HepG2 (cell line): ENCODE measurements at regions not wholly inside any gene's neighbourhood (a gene's known extent, or its start where the extent isn't known, plus 50 kb on each side); places are given as distances from the start of the nearest gene placed in this dataset.

Experiments
- ATAC-seq: fragments of 200-7000 bp; cut with Tn5 transposase; 3 replicates; pipeline ENCODE4 v1.9.1; 2020; ENCODE audit warnings: mild to moderate bottlenecking, moderate library complexity
- BruUV-seq: library from RNA; stranded (reverse); fragments of 400-500 nt; replicated peaks from 2 replicates; lab custom pipeline; 2021; lab: Mats Ljungman, UMichigan
- CTCF ChIA-PET: fragments of 300-600 bp; formaldehyde crosslinking; extraction: SDS; loops from one replicate; lab custom pipeline; 2021; ENCODE audit warnings: low total read pairs, inconsistent platforms, low intra/inter-chr PET ratio; lab: Yijun Ruan, JAX
- POLR2A ChIA-PET: fragments of 350-600 bp; sonication (Branson Sonifier 250); formaldehyde crosslinking; loops from one replicate; lab custom pipeline; 2020; ENCODE audit warnings: antibody characterized with exemption, inconsistent platforms; lab: Yijun Ruan, JAX
- DNase-seq: peaks from one replicate; pipeline ENCODE4 v3.0.0-alpha.2; 2015; ENCODE audit warnings: low spot score
- FAIRE-seq: peaks from 3 replicates; lab custom pipeline; 2011; peaks lifted over from hg19 to GRCh38; lab: Jason Lieb, UNC
- H2AFZ ChIP-seq: one replicate; pipeline ENCODE4 v1.6.1; 2011; ENCODE audit warnings: low read length, inconsistent platforms
- H3K27ac ChIP-seq: fragments of 300-600 bp; 3 replicates; pipeline ENCODE4 v1.8.0; 2011; ENCODE audit warnings: mixed run types, mild to moderate bottlenecking, mixed read lengths, low read length, inconsistent platforms; ENCODE audit not compliant: insufficient read depth; ENCODE audit errors: extremely low read length
- H3K27me3 ChIP-seq, 2 experiments: fragments of 200-600 bp in 1 of 2; 2 replicates in 1 of 2; 3 replicates in 1 of 2; pipeline versions ENCODE4 v1.6.0 to v1.8.0; 2011; ENCODE audit warnings: low read length in 2 of 2, mild to moderate bottlenecking in 2 of 2, moderate library complexity in 2 of 2, inconsistent platforms in 1 of 2; ENCODE audit not compliant: insufficient read depth in 2 of 2, control insufficient read depth in 1 of 2
- H3K36me3 ChIP-seq, 2 experiments: fragments of 200-600 bp in 1 of 2; replicated peaks in 1 of 2; 2 replicates in 1 of 2; 3 replicates in 1 of 2; pipeline versions ENCODE4 v1.5.1 to v1.8.0; 2011; ENCODE audit warnings: low read length in 2 of 2, inconsistent platforms in 1 of 2; ENCODE audit not compliant: insufficient read depth in 2 of 2, control insufficient read depth in 1 of 2
- H3K4me1 ChIP-seq: 2 replicates; pipeline ENCODE4 v1.5.1; 2012; ENCODE audit warnings: low read length, inconsistent platforms; ENCODE audit not compliant: insufficient read depth
- H3K4me2 ChIP-seq: 2 replicates; pipeline ENCODE4 v1.6.0; 2011; ENCODE audit warnings: low read depth, low read length, inconsistent platforms
- H3K4me3 ChIP-seq, 3 experiments: fragments of 200-600 bp in 1 of 3; sonication (generic), shearing (Covaris generic) in 1 of 3; replicated peaks in 1 of 3; 2 replicates each; pipeline ENCODE4 v1.5.1; 2011 to 2016; ENCODE audit warnings: low read length in 3 of 3, inconsistent platforms in 2 of 3, low read depth in 2 of 3, mild to moderate bottlenecking in 2 of 3, control low read depth in 1 of 3, mixed read lengths in 1 of 3; ENCODE audit not compliant: insufficient read depth in 1 of 3
- H3K79me2 ChIP-seq: one replicate; pipeline ENCODE4 v1.6.1; 2011; ENCODE audit warnings: low read length, inconsistent platforms; ENCODE audit not compliant: insufficient read depth
- H3K9ac ChIP-seq: 2 replicates; pipeline ENCODE4 v1.6.0; 2011; ENCODE audit warnings: mild to moderate bottlenecking, low read depth, low read length, inconsistent platforms; ENCODE audit not compliant: insufficient read depth
- H3K9me3 ChIP-seq: 2 replicates; pipeline ENCODE4 v1.5.1; 2012; ENCODE audit warnings: mild to moderate bottlenecking, low read length
- H4K20me1 ChIP-seq: 2 replicates; pipeline ENCODE4 v1.6.0; 2011; ENCODE audit warnings: inconsistent platforms, mild to moderate bottlenecking, low read length, moderate library complexity; ENCODE audit not compliant: insufficient read depth
- HOXD1 ChIP-seq: sonication (generic); formaldehyde crosslinking; IDR thresholded peaks from 2 replicates; pipeline ENCODE4 v1.5.0; 2020; ENCODE audit warnings: missing genetic modification reagents
- KLF6 ChIP-seq: IDR thresholded peaks from 2 replicates; pipeline ENCODE4 v1.8.0; 2016; ENCODE audit warnings: missing biosample characterization, missing genetic modification reagents
- MAFF ChIP-seq: IDR thresholded peaks from 2 replicates; pipeline ENCODE4 v1.6.1; 2011; ENCODE audit warnings: low read depth, low read length, improper control_type of control experiment
- MAFK ChIP-seq, 2 experiments: IDR thresholded peaks in 1 of 2; conservative IDR thresholded peaks in 1 of 2; 2 replicates each; pipeline ENCODE4 v1.6.1; 2011; ENCODE audit warnings: improper control_type of control experiment in 2 of 2, low read length in 2 of 2
- NAIF1 ChIP-seq: sonication (generic); formaldehyde crosslinking; IDR thresholded peaks from 2 replicates; pipeline ENCODE4 v1.5.0; 2020; ENCODE audit warnings: mild to moderate bottlenecking, missing genetic modification reagents, borderline replicate concordance
- REXO4 ChIP-seq: sonication (generic); formaldehyde crosslinking; IDR thresholded peaks from 2 replicates; pipeline ENCODE4 v1.8.0; 2022; ENCODE audit warnings: missing genetic modification reagents, mild to moderate bottlenecking, borderline replicate concordance
- SMC3 ChIP-seq: IDR thresholded peaks from 2 replicates; pipeline ENCODE4 v1.6.1; 2011; ENCODE audit warnings: low read length, improper control_type of control experiment
- YEATS2 ChIP-seq: sonication (generic); formaldehyde crosslinking; IDR thresholded peaks from 2 replicates; pipeline ENCODE4 v1.4.0; 2020; ENCODE audit warnings: missing genetic modification reagents, borderline replicate concordance
- ZEB1 ChIP-seq: IDR thresholded peaks from 2 replicates; pipeline ENCODE4 v1.6.1; 2012; ENCODE audit warnings: mild to moderate bottlenecking, low read depth, inconsistent platforms; ENCODE audit not compliant: insufficient replicate concordance
- ZKSCAN8 ChIP-seq: IDR thresholded peaks from 2 replicates; pipeline ENCODE4 v1.6.1; 2016; ENCODE audit warnings: borderline replicate concordance, missing genetic modification reagents, missing compliant biosample characterization
- ZNF263 ChIP-seq: sonication (generic); formaldehyde crosslinking; IDR thresholded peaks from 2 replicates; pipeline ENCODE4 v1.4.0; 2020; ENCODE audit warnings: missing genetic modification reagents
- ZNF768 ChIP-seq: sonication (generic); formaldehyde crosslinking; IDR thresholded peaks from 2 replicates; pipeline ENCODE4 v1.4.0; 2020; ENCODE audit warnings: missing genetic modification reagents
- ZNF777 ChIP-seq: sonication (generic); formaldehyde crosslinking; IDR thresholded peaks from 2 replicates; pipeline ENCODE4 v1.4.0; 2020; ENCODE audit warnings: missing genetic modification reagents
- ZSCAN25 ChIP-seq: sonication (generic); formaldehyde crosslinking; IDR thresholded peaks from 2 replicates; pipeline ENCODE4 v1.8.0; 2022; ENCODE audit warnings: mild to moderate bottlenecking, missing genetic modification reagents
- WGBS: methylation state at CpG from one replicate; pipeline ENCODE4 v1.1.6; 2017; ENCODE audit warnings: low lambda C conversion rate; 5-methylcytosine and 5-hydroxymethylcytosine counted together
- in situ Hi-C: cut with HindIII; loops from 2 replicates; pipeline ENCODE4 v1.10.0; 2017; ENCODE audit warnings: low pct_unique_long_range_greater_than_20kb; ENCODE audit not compliant: extremely low pct_ligation_motif_present
- intact Hi-C: fragments of 100-400 bp; cut with micrococcal nuclease; formaldehyde crosslinking; loops from one replicate; pipeline ENCODE4 v1.10.0; 2022; ENCODE audit not compliant: unreplicated experiment
- TF ChIP-seq, protein P1 (sequence below): sonication (generic); formaldehyde crosslinking; IDR thresholded peaks from 2 replicates; pipeline ENCODE4 v1.4.0; 2020; ENCODE audit warnings: missing genetic modification reagents
- TF ChIP-seq, protein P2 (sequence below): sonication (generic); formaldehyde crosslinking; IDR thresholded peaks from 2 replicates; pipeline ENCODE4 v1.5.0; 2020; ENCODE audit warnings: missing genetic modification reagents
- TF ChIP-seq, protein P3 (sequence below): sonication (generic); formaldehyde crosslinking; IDR thresholded peaks from 2 replicates; pipeline ENCODE4 v1.5.0; 2020; ENCODE audit warnings: missing genetic modification reagents
- TF ChIP-seq, protein P4 (sequence below): sonication (generic); formaldehyde crosslinking; IDR thresholded peaks from 2 replicates; pipeline ENCODE4 v1.5.1; 2020; ENCODE audit warnings: missing genetic modification reagents, mild to moderate bottlenecking, borderline replicate concordance

DNA sequence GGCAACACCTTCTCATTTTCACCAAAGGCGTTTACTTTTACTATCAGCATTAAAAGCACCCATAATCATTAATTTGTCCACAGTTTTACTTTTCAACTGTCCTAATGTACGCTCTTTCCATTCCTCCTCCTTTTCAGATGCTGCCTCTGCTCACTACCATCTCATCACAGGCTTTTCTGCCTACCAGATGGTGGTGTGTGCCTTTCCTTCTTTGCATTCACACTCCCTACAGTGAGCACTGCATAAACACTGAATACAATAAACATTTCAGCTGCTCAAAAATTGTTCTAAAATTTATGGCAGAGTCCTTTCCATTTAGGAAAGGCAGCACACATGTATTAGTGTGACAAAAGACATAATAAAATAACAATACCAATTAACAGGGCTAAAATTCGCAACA lies 435.7 kb downstream of the GXYLT1 start:
- 1% methylated on average over 3 of the region's 3 CpGs for WGBS
- ChIA-PET CTCF (no interaction called here), POLR2A (no interaction called here)
- H4K20me1 ChIP-seq, result no peaks in the 10 kb centered on the region
- H3K9me3 ChIP-seq, result no peaks in the 10 kb centered on the region
- H2AFZ ChIP-seq, result no peak overlapping the region
- no peak overlapping the region for H3K4me3 ChIP-seq
- no peak overlapping the region for H3K4me2 ChIP-seq
- FAIRE-seq (no peak), ATAC-seq (no peak), DNase-seq (no peak)
- H3K27me3 ChIP-seq, result no peaks in the 10 kb centered on the region
- no peak overlapping the region for H3K27ac ChIP-seq
- H3K79me2 ChIP-seq, result no peaks in the 10 kb centered on the region
- BruUV-seq, result no TSS peak
- in situ Hi-C loops (no loop called here), intact Hi-C loops (no loop called here)
- H3K36me3 ChIP-seq, result no peaks in the 10 kb centered on the region
- no peak for TF ChIP-seq ZSCAN25 (CRISPR knock-in tag)
- TF ChIP-seq HOXD1 (CRISPR knock-in tag), result no peak
- TF ChIP-seq YEATS2 (CRISPR knock-in tag), result no peak
- TF ChIP-seq ZNF777 (CRISPR knock-in tag), result no peak
- no peak for TF ChIP-seq SMC3
- no peaks in the 10 kb centered on the region for H3K4me1 ChIP-seq
- H3K9ac ChIP-seq, result no peak overlapping the region

DNA sequence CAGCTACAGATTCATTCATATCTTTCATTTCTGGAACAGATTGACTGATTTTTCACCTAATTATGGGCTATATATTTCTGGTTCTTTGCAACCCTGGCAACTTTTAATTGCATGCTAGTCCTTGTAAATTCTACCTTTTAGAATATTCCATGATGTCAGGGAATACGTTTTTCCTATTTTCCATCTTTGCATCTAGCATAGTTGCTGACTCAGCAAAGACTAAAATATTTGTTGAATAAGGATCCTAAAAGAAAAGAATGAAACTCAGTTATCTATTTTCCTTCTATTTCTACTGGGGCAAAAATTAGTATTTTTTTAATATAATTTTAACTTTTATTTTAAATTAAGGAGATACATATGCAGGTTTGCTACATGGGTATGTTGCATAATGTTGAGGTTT lies 438.3 kb downstream of the GXYLT1 start:
- ATAC-seq (no peak), FAIRE-seq (no peak), DNase-seq (no peak)
- intact Hi-C loops (no loop called here), in situ Hi-C loops (no loop called here)
- H3K36me3 ChIP-seq, result no peaks in the 10 kb centered on the region
- no peak overlapping the region for H3K4me2 ChIP-seq
- H3K27me3 ChIP-seq, result no peaks in the 10 kb centered on the region
- WGBS, result 2% methylated on average over 1 of the region's 1 CpG
- no TSS peak for BruUV-seq
- no peaks in the 10 kb centered on the region for H3K9me3 ChIP-seq
- H4K20me1 ChIP-seq, result no peaks in the 10 kb centered on the region
- H3K4me1 ChIP-seq, result no peaks in the 10 kb centered on the region
- no peak overlapping the region for H3K9ac ChIP-seq
- H3K4me3 ChIP-seq, result no peak overlapping the region
- no peak overlapping the region for H2AFZ ChIP-seq
- ChIA-PET POLR2A (no interaction called here), CTCF (no interaction called here)
- H3K27ac ChIP-seq, result no peak overlapping the region
- no peaks in the 10 kb centered on the region for H3K79me2 ChIP-seq
- TF ChIP-seq, protein P1, sequence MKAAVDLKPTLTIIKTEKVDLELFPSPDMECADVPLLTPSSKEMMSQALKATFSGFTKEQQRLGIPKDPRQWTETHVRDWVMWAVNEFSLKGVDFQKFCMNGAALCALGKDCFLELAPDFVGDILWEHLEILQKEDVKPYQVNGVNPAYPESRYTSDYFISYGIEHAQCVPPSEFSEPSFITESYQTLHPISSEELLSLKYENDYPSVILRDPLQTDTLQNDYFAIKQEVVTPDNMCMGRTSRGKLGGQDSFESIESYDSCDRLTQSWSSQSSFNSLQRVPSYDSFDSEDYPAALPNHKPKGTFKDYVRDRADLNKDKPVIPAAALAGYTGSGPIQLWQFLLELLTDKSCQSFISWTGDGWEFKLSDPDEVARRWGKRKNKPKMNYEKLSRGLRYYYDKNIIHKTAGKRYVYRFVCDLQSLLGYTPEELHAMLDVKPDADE (CRISPR knock-in tag), result no peak
- TF ChIP-seq ZEB1 (no peak), ZKSCAN8 (CRISPR knock-in tag) (no peak), NAIF1 (CRISPR knock-in tag) (no peak), ZNF263 (no peak), KLF6 (CRISPR knock-in tag) (no peak), REXO4 (CRISPR knock-in tag) (no peak), ZNF768 (CRISPR knock-in tag) (no peak), MAFF (peak; percentile 99), MAFK (conservative IDR thresholded peaks at IDR 0.05 in 1 of 2, IDR thresholded peaks at IDR 0.05 in 1 of 2; ENCODE audit: low read length in 2 of 2) (peak; percentile 98 to 99)
- TF ChIP-seq, protein P2, sequence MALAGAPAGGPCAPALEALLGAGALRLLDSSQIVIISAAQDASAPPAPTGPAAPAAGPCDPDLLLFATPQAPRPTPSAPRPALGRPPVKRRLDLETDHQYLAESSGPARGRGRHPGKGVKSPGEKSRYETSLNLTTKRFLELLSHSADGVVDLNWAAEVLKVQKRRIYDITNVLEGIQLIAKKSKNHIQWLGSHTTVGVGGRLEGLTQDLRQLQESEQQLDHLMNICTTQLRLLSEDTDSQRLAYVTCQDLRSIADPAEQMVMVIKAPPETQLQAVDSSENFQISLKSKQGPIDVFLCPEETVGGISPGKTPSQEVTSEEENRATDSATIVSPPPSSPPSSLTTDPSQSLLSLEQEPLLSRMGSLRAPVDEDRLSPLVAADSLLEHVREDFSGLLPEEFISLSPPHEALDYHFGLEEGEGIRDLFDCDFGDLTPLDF (CRISPR knock-in tag), result no peak
- TF ChIP-seq, protein P3, sequence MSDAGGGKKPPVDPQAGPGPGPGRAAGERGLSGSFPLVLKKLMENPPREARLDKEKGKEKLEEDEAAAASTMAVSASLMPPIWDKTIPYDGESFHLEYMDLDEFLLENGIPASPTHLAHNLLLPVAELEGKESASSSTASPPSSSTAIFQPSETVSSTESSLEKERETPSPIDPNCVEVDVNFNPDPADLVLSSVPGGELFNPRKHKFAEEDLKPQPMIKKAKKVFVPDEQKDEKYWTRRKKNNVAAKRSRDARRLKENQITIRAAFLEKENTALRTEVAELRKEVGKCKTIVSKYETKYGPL (CRISPR knock-in tag), result no peak
- TF ChIP-seq, protein P4, sequence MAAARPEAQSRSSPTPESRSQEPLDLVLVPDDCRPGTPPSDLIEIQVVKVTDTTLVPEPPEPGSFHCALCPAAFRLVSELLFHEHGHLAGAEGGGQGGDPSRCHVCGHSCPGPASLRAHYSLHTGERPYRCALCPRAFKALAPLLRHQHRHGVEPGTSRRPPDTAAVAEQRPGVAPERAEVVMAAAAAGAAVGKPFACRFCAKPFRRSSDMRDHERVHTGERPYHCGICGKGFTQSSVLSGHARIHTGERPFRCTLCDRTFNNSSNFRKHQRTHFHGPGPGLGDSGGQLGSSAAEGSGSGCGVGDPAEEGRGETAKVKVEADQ, result no peak
